ENCODE measurements at regions not wholly inside any gene's neighbourhood (a gene's known extent, or its start where the extent isn't known, plus 50 kb on each side); places are given as distances from the start of the nearest gene placed in this dataset.

- Mint-ChIP-seq H3K9me3 (peaks cover 11% of the 10 kb centered on the region), H3K4me3 (no peak overlapping the region), H3K4me1 (peaks cover 30% of the 10 kb centered on the region), H3K27ac (no peak overlapping the region), H3K36me3 (ENCODE audit: low read depth) (peaks cover 26% of the 10 kb centered on the region), H3K27me3 (ENCODE audit: low read depth) (peaks cover 7% of the 10 kb centered on the region)
- TF ChIP-seq CTCF (IDR thresholded peaks at IDR 0.05; ENCODE audit: unreplicated experiment in 3 of 3): no peak
Observed at GRCh38 chr9:130785053-130785452, 50.0 kb upstream of the ABL1 start.

Measured in nephron (organoid).